Nephron (organoid): ENCODE measurements at regions not wholly inside any gene's neighbourhood (a gene's known extent, or its start where the extent isn't known, plus 50 kb on each side); places are given as distances from the start of the nearest gene placed in this dataset.

ENCODE experiments used
- H3K27ac Mint-ChIP-seq, 3 experiments: 2 replicates each; pipeline ENCODE4 v1.8.0; 2020; ENCODE audit warnings: mixed read lengths in 3 of 3, mild to moderate bottlenecking in 2 of 3, moderate library complexity in 1 of 3
- H3K27me3 Mint-ChIP-seq: 2 replicates; pipeline ENCODE4 v1.8.0; 2021; ENCODE audit warnings: low read depth, mild to moderate bottlenecking, moderate library complexity, mixed read lengths
- H3K36me3 Mint-ChIP-seq: 2 replicates; pipeline ENCODE4 v1.8.0; 2020; ENCODE audit warnings: low read depth, mixed read lengths
- H3K4me1 Mint-ChIP-seq: 2 replicates; pipeline ENCODE4 v1.8.0; 2020; ENCODE audit warnings: mixed read lengths
- H3K4me3 Mint-ChIP-seq, 3 experiments: 2 replicates each; pipeline ENCODE4 v1.8.0; 2020; ENCODE audit warnings: mild to moderate bottlenecking in 3 of 3, mixed read lengths in 3 of 3, moderate library complexity in 2 of 3
- H3K9me3 Mint-ChIP-seq: 2 replicates; pipeline ENCODE4 v1.8.0; 2020; ENCODE audit warnings: mixed read lengths
- CTCF ChIP-seq, 3 experiments: fragments of 200-600 bp; sonication (generic); IDR thresholded peaks; one replicate each; pipeline ENCODE4 v1.5.0; 2021; ENCODE audit warnings: antibody characterized with exemption in 3 of 3; ENCODE audit not compliant: unreplicated experiment in 3 of 3

- TF ChIP-seq CTCF (IDR thresholded peaks at IDR 0.05; ENCODE audit: unreplicated experiment in 3 of 3): no peak
- Mint-ChIP-seq H3K4me1 (peaks cover 21% of the 10 kb centered on the region), H3K9me3 (no peaks in the 10 kb centered on the region), H3K27ac (no peak overlapping the region), H3K27me3 (peaks cover 4% of the 10 kb centered on the region), H3K36me3 (no peaks in the 10 kb centered on the region), H3K4me3 (no peak overlapping the region)
These were observed 464.0 kb downstream of the INHBA start for GRCh38 chr7:41238851-41239331.

- H3K4me1 Mint-ChIP-seq: peaks cover 21% of the 10 kb centered on the region
- H3K36me3 Mint-ChIP-seq: no peaks in the 10 kb centered on the region
- no peak overlapping the region for H3K27ac Mint-ChIP-seq
- no peaks in the 10 kb centered on the region for H3K9me3 Mint-ChIP-seq
- no peak overlapping the region for H3K4me3 Mint-ChIP-seq
- TF ChIP-seq CTCF (IDR thresholded peaks at IDR 0.05; ENCODE audit: unreplicated experiment in 3 of 3): no peak
- H3K27me3 Mint-ChIP-seq: peaks cover 4% of the 10 kb centered on the region
These were observed 464.9 kb downstream of the INHBA start for GRCh38 chr7:41237956-41238355.

- peaks cover 7% of the 10 kb centered on the region for H3K4me1 Mint-ChIP-seq
- no peak overlapping the region for H3K27ac Mint-ChIP-seq
- H3K36me3 Mint-ChIP-seq: peaks cover 6% of the 10 kb centered on the region
- H3K9me3 Mint-ChIP-seq: peaks cover 32% of the 10 kb centered on the region
- no peaks in the 10 kb centered on the region for H3K27me3 Mint-ChIP-seq
- TF ChIP-seq CTCF (IDR thresholded peaks at IDR 0.05; ENCODE audit: unreplicated experiment in 3 of 3): no peak
- no peak overlapping the region for H3K4me3 Mint-ChIP-seq
These were observed 470.8 kb downstream of the INHBA start for GRCh38 chr7:41232086-41232485.

- H3K36me3 Mint-ChIP-seq: no peaks in the 10 kb centered on the region
- peaks cover 3% of the 10 kb centered on the region for H3K27me3 Mint-ChIP-seq
- H3K27ac Mint-ChIP-seq: no peak overlapping the region
- no peak for TF ChIP-seq CTCF (IDR thresholded peaks at IDR 0.05; ENCODE audit: unreplicated experiment in 3 of 3)
- H3K9me3 Mint-ChIP-seq: peaks cover 7% of the 10 kb centered on the region
- no peak overlapping the region for H3K4me3 Mint-ChIP-seq
- no peaks in the 10 kb centered on the region for H3K4me1 Mint-ChIP-seq
These were observed 478.7 kb downstream of the INHBA start for GRCh38 chr7:41224063-41224763.

GRCh38 chr7:41222746-41223145 lies 480.1 kb downstream of the INHBA start:
- Mint-ChIP-seq H3K36me3 (no peaks in the 10 kb centered on the region), H3K27me3 (peaks cover 3% of the 10 kb centered on the region), H3K27ac (no peak overlapping the region), H3K4me3 (no peak overlapping the region), H3K4me1 (no peaks in the 10 kb centered on the region), H3K9me3 (no peaks in the 10 kb centered on the region)
- no peak for TF ChIP-seq CTCF (IDR thresholded peaks at IDR 0.05; ENCODE audit: unreplicated experiment in 3 of 3)

GRCh38 chr7:41220266-41220665 lies 482.6 kb downstream of the INHBA start:
- H3K4me3 Mint-ChIP-seq: no peak overlapping the region
- H3K27me3 Mint-ChIP-seq: peaks cover 3% of the 10 kb centered on the region
- H3K4me1 Mint-ChIP-seq: peaks cover 5% of the 10 kb centered on the region
- no peaks in the 10 kb centered on the region for H3K9me3 Mint-ChIP-seq
- H3K27ac Mint-ChIP-seq: no peak overlapping the region
- no peak for TF ChIP-seq CTCF (IDR thresholded peaks at IDR 0.05; ENCODE audit: unreplicated experiment in 3 of 3)
- no peaks in the 10 kb centered on the region for H3K36me3 Mint-ChIP-seq
